Stomach (tissue), 8 donors: ENCODE measurements at regions not wholly inside any gene's neighbourhood (a gene's known extent, or its start where the extent isn't known, plus 50 kb on each side); places are given as distances from the start of the nearest gene placed in this dataset.

ENCODE experiments used
- DNase-seq, 2 donors: peaks; one replicate each; pipeline versions ENCODE4 v3.0.0 to v3.0.0-alpha.2; 2013 to 2019
- H3K27ac ChIP-seq, 5 donors: fragments of 200-600 bp in 4 of 5; sonication (generic) in 4 of 5; one replicate each; pipeline ENCODE4 v1.5.1; 2013 to 2019; ENCODE audit warnings: mild to moderate bottlenecking in 1 of 5, moderate library complexity in 1 of 5
- H3K27me3 ChIP-seq, 3 donors: fragments of 200-600 bp; sonication (generic); one replicate each; pipeline ENCODE4 v1.5.1; 2017 to 2019; ENCODE audit warnings: mixed run types in 1 of 3
- H3K36me3 ChIP-seq, 4 donors: fragments of 200-600 bp; sonication (generic); 1 replicate in 3 of 4; 2 replicates in 1 of 4; pipeline ENCODE4 v1.5.1; 2016 to 2019
- H3K4me1 ChIP-seq, 4 donors: fragments of 200-600 bp; sonication (generic); one replicate each; pipeline ENCODE4 v1.5.1; 2016 to 2019
- H3K4me3 ChIP-seq, 4 donors: fragments of 200-600 bp; sonication (generic) in 3 of 4; one replicate each; pipeline ENCODE4 v1.5.1; 2016 to 2019; ENCODE audit warnings: mild to moderate bottlenecking in 1 of 4
- H3K9me3 ChIP-seq, 4 donors: fragments of 200-600 bp; sonication (generic); one replicate each; pipeline ENCODE4 v1.5.1; 2016 to 2019
- CTCF ChIP-seq, 7 experiments: fragments of 450-650 bp in 4 of 7; fragments of 200-600 bp in 3 of 7; sonication (generic) in 3 of 7; IDR thresholded peaks; one replicate each; pipeline ENCODE4 v1.5.1; 2016 to 2019; ENCODE audit warnings: antibody characterized with exemption in 7 of 7, control low read depth in 2 of 7, mild to moderate bottlenecking in 1 of 7
- EP300 ChIP-seq: sonication (generic); formaldehyde crosslinking; IDR thresholded peaks from one replicate; pipeline ENCODE4 v1.6.1; 2017; ENCODE audit warnings: antibody characterized with exemption
- POLR2A ChIP-seq, 4 donors: fragments of 450-650 bp; IDR thresholded peaks; one replicate each; pipeline ENCODE4 v1.6.1; 2016; ENCODE audit warnings: antibody characterized with exemption in 4 of 4, control low read depth in 2 of 4, mild to moderate bottlenecking in 1 of 4, moderate library complexity in 1 of 4
- POLR2AphosphoS5 ChIP-seq, 3 donors: sonication (generic); formaldehyde crosslinking; IDR thresholded peaks; one replicate each; pipeline ENCODE4 v1.6.1; 2016; ENCODE audit warnings: antibody characterized with exemption in 3 of 3
- WGBS, 5 donors: extraction: QIAGEN DNeasy Blood & Tissue Kit in 3 of 5; methylation state at CpG; one replicate each; pipeline versions ENCODE4 v1.1.5 to v1.1.7; 2013 to 2018; 5-methylcytosine and 5-hydroxymethylcytosine counted together
- intact Hi-C: fragments of 100-400 bp; cut with DNase I; formaldehyde crosslinking; loops from one replicate; pipeline ENCODE4 v1.15.1; 2023; ENCODE audit warnings: low total_unique reads
- donor health status: healthy with polysubstance abuse.
- donor health status: Bipolar disorder and iron deficiency.
- donor health status: healthy.

GRCh38 chr6:747028-747427 lies 54.1 kb upstream of the EXOC2 start:
- Histone ChIP-seq H3K27ac (peak overlapping the region in 1 of 5 donors; percentile 38), H3K4me1 (no peaks in the 10 kb centered on the region), H3K27me3 (no peaks in the 10 kb centered on the region), H3K9me3 (no peaks in the 10 kb centered on the region), H3K36me3 (no peaks in the 10 kb centered on the region), H3K4me3 (no peak overlapping the region)
- no peak for DNase-seq
- WGBS, 5 donors: 66 to 83% (median 74%) methylated on average over 4 of the region's 4 CpGs
- intact Hi-C loops: no loop called here
- no peak for TF ChIP-seq POLR2A (IDR thresholded peaks at IDR 0.05)
- no peak for TF ChIP-seq CTCF (IDR thresholded peaks at IDR 0.05)
- no peak for TF ChIP-seq POLR2AphosphoS5 (IDR thresholded peaks at IDR 0.05)
- TF ChIP-seq EP300: no peak

- no peaks in the 10 kb centered on the region for H3K4me1 ChIP-seq
- no peak for DNase-seq
- H3K9me3 ChIP-seq: no peaks in the 10 kb centered on the region
- H3K27me3 ChIP-seq: no peaks in the 10 kb centered on the region
- no peaks in the 10 kb centered on the region for H3K36me3 ChIP-seq
- intact Hi-C loops: no loop called here
- H3K4me3 ChIP-seq: no peak overlapping the region
- TF ChIP-seq POLR2A (IDR thresholded peaks at IDR 0.05): no peak
- no peak for TF ChIP-seq EP300
- no peak for TF ChIP-seq POLR2AphosphoS5 (IDR thresholded peaks at IDR 0.05)
- no peak for TF ChIP-seq CTCF (IDR thresholded peaks at IDR 0.05)
- 77 to 84% (median 81%) methylated on average over 7 of the region's 7 CpGs for WGBS, 5 donors
- no peak overlapping the region for H3K27ac ChIP-seq
Measured at GRCh38 chr6:744666-745353, 51.9 kb upstream of the EXOC2 start.

- Histone ChIP-seq H3K9me3 (no peaks in the 10 kb centered on the region), H3K4me3 (no peak overlapping the region), H3K27me3 (no peaks in the 10 kb centered on the region), H3K36me3 (no peaks in the 10 kb centered on the region), H3K4me1 (no peaks in the 10 kb centered on the region), H3K27ac (no peak overlapping the region)
- WGBS, 5 donors: 67 to 79% (median 70%) methylated on average over 4 of the region's 4 CpGs
- TF ChIP-seq POLR2AphosphoS5 (IDR thresholded peaks at IDR 0.05) (no peak), CTCF (IDR thresholded peaks at IDR 0.05) (no peak), POLR2A (IDR thresholded peaks at IDR 0.05) (no peak), EP300 (no peak)
- DNase-seq: no peak
- intact Hi-C loops: no loop called here
Measured at GRCh38 chr6:743320-744096, 50.6 kb upstream of the EXOC2 start.
